CD14-positive monocyte (primary cell): ENCODE measurements at regions not wholly inside any gene's neighbourhood (a gene's known extent, or its start where the extent isn't known, plus 50 kb on each side); places are given as distances from the start of the nearest gene placed in this dataset.

ENCODE experiments used
- DNase-seq, 3 donors: peaks; one replicate each; pipeline ENCODE4 v3.0.0-alpha.2; 2011 to 2022
- H2AFZ ChIP-seq: 2 replicates; pipeline ENCODE4 v1.6.0; 2012; ENCODE audit warnings: mild to moderate bottlenecking, low read depth, low read length, inconsistent platforms; ENCODE audit not compliant: insufficient read depth, poor library complexity, severe bottlenecking
- H3K27ac ChIP-seq, 2 donors: 1 replicate in 1 of 2; 2 replicates in 1 of 2; pipeline ENCODE4 v1.5.1; 2012 to 2013; ENCODE audit warnings: low read length in 2 of 2, control low read depth in 1 of 2, inconsistent platforms in 1 of 2, low read depth in 1 of 2, mild to moderate bottlenecking in 1 of 2
- H3K27me3 ChIP-seq, 2 donors: one replicate each; pipeline versions ENCODE4 v1.6.0 to v1.6.1; 2011 to 2013; ENCODE audit warnings: low read length in 2 of 2; ENCODE audit not compliant: control insufficient read depth in 2 of 2, insufficient read depth in 2 of 2
- H3K36me3 ChIP-seq, 2 donors: replicated peaks in 1 of 2; 1 replicate in 1 of 2; 2 replicates in 1 of 2; pipeline versions ENCODE4 v1.5.1 to v1.6.1; 2012 to 2013; ENCODE audit warnings: low read length in 2 of 2, control low read depth in 1 of 2, inconsistent platforms in 1 of 2, mild to moderate bottlenecking in 1 of 2; ENCODE audit not compliant: insufficient read depth in 2 of 2, control insufficient read depth in 1 of 2
- H3K4me1 ChIP-seq, 2 donors: 1 replicate in 1 of 2; 2 replicates in 1 of 2; pipeline versions ENCODE4 v1.5.1 to v1.6.1; 2012 to 2013; ENCODE audit warnings: low read length in 2 of 2, control low read depth in 1 of 2, inconsistent platforms in 1 of 2, mild to moderate bottlenecking in 1 of 2, moderate library complexity in 1 of 2; ENCODE audit not compliant: insufficient read depth in 2 of 2, control insufficient read depth in 1 of 2
- H3K4me2 ChIP-seq: replicated peaks from 2 replicates; pipeline ENCODE3; 2012; ENCODE audit warnings: low read length, moderate library complexity, mild to moderate bottlenecking; ENCODE audit not compliant: poor library complexity, severe bottlenecking; ENCODE audit errors: extremely low read depth
- H3K4me3 ChIP-seq, 3 experiments: fragments of 200-600 bp in 1 of 3; sonication (generic) in 1 of 3; replicated peaks in 1 of 3; 1 replicate in 2 of 3; 2 replicates in 1 of 3; pipeline ENCODE4 v1.5.1; 2011 to 2013; ENCODE audit warnings: low read length in 3 of 3, mild to moderate bottlenecking in 3 of 3, control low read depth in 2 of 3, low read depth in 2 of 3, inconsistent platforms in 1 of 3, moderate library complexity in 1 of 3
- H3K79me2 ChIP-seq: 2 replicates; pipeline ENCODE4 v1.6.0; 2012; ENCODE audit warnings: mild to moderate bottlenecking, control low read depth, inconsistent platforms, low read length, moderate library complexity; ENCODE audit not compliant: insufficient read depth
- H3K9ac ChIP-seq: 2 replicates; pipeline ENCODE4 v1.6.0; 2017; ENCODE audit warnings: low read length, mild to moderate bottlenecking; ENCODE audit not compliant: insufficient read depth, poor library complexity, severe bottlenecking
- H3K9me3 ChIP-seq, 2 donors: replicated peaks in 1 of 2; 1 replicate in 1 of 2; 2 replicates in 1 of 2; pipeline versions ENCODE4 v1.5.1 to v1.6.1; 2012 to 2013; ENCODE audit warnings: low read length in 2 of 2, control low read depth in 1 of 2; ENCODE audit not compliant: control insufficient read depth in 1 of 2, insufficient read depth in 1 of 2
- H4K20me1 ChIP-seq: 2 replicates; pipeline ENCODE4 v1.6.0; 2012; ENCODE audit warnings: mild to moderate bottlenecking, low read length, control low read depth, moderate library complexity; ENCODE audit not compliant: insufficient read depth
- H3K27ac Mint-ChIP-seq, 7 donors: one replicate each; pipeline ENCODE4 v1.8.0; 2020; ENCODE audit warnings: mild to moderate bottlenecking in 7 of 7, mixed read lengths in 7 of 7, moderate library complexity in 6 of 7, inconsistent platforms in 2 of 7
- H3K27me3 Mint-ChIP-seq, 3 donors: one replicate each; pipeline ENCODE4 v1.8.0; 2021 to 2022; ENCODE audit warnings: low read depth in 3 of 3, mild to moderate bottlenecking in 3 of 3, mixed read lengths in 3 of 3, moderate library complexity in 3 of 3, inconsistent platforms in 1 of 3
- H3K36me3 Mint-ChIP-seq, 2 donors: one replicate each; pipeline ENCODE4 v1.8.0; 2020; ENCODE audit warnings: mixed read lengths in 2 of 2, inconsistent platforms in 1 of 2, mild to moderate bottlenecking in 1 of 2
- H3K4me1 Mint-ChIP-seq: one replicate; pipeline ENCODE4 v1.8.0; 2020; ENCODE audit warnings: mild to moderate bottlenecking, mixed read lengths
- H3K4me3 Mint-ChIP-seq, 2 donors: one replicate each; pipeline ENCODE4 v1.8.0; 2020; ENCODE audit warnings: mild to moderate bottlenecking in 2 of 2, mixed read lengths in 2 of 2, moderate library complexity in 1 of 2
- H3K9me3 Mint-ChIP-seq, 7 donors: one replicate each; pipeline ENCODE4 v1.8.0; 2020 to 2022; ENCODE audit warnings: mixed read lengths in 7 of 7, mild to moderate bottlenecking in 6 of 7, moderate library complexity in 6 of 7, inconsistent platforms in 2 of 7
- WGBS: methylation state at CpG from one replicate; pipeline ENCODE4 v1.1.5; 2013; ENCODE audit warnings: missing lambda C conversion rate; ENCODE audit not compliant: insufficient coverage; 5-methylcytosine and 5-hydroxymethylcytosine counted together
- intact Hi-C, 2 donors: fragments of 100-400 bp; cut with micrococcal nuclease; formaldehyde crosslinking; loops; one replicate each; pipeline versions ENCODE4 v1.15.0 to v1.15.1; 2023
- TF ChIP-seq, protein P1 (sequence below): fragments of 200-600 bp; IDR thresholded peaks from one replicate; pipeline ENCODE4 v1.8.0; 2022; ENCODE audit warnings: antibody characterized with exemption, mild to moderate bottlenecking

GRCh38 chr5:2537378-2538145 lies 213.9 kb downstream of the IRX2 start:
- H3K4me3 Mint-ChIP-seq, result no peak overlapping the region
- H3K36me3 ChIP-seq, result no peaks in the 10 kb centered on the region
- no peak overlapping the region for H3K4me2 ChIP-seq
- H3K79me2 ChIP-seq, result no peaks in the 10 kb centered on the region
- H3K27me3 Mint-ChIP-seq, result peaks cover 1 to 6% (median 2%) of the 10 kb centered on the region in 3 donors
- peaks cover 0 to 43% of the 10 kb centered on the region in 2 donors for H3K9me3 ChIP-seq
- H3K9me3 Mint-ChIP-seq, result peaks cover 5 to 19% (median 11%) of the 10 kb centered on the region in 7 donors
- H3K4me3 ChIP-seq, result no peak overlapping the region
- H4K20me1 ChIP-seq, result no peaks in the 10 kb centered on the region
- H3K27ac Mint-ChIP-seq, result no peak overlapping the region
- no peaks in the 10 kb centered on the region for H3K27me3 ChIP-seq
- intact Hi-C loops, result no loop called here
- TF ChIP-seq, protein P1, sequence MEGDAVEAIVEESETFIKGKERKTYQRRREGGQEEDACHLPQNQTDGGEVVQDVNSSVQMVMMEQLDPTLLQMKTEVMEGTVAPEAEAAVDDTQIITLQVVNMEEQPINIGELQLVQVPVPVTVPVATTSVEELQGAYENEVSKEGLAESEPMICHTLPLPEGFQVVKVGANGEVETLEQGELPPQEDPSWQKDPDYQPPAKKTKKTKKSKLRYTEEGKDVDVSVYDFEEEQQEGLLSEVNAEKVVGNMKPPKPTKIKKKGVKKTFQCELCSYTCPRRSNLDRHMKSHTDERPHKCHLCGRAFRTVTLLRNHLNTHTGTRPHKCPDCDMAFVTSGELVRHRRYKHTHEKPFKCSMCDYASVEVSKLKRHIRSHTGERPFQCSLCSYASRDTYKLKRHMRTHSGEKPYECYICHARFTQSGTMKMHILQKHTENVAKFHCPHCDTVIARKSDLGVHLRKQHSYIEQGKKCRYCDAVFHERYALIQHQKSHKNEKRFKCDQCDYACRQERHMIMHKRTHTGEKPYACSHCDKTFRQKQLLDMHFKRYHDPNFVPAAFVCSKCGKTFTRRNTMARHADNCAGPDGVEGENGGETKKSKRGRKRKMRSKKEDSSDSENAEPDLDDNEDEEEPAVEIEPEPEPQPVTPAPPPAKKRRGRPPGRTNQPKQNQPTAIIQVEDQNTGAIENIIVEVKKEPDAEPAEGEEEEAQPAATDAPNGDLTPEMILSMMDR, result no peak
- H3K36me3 Mint-ChIP-seq, result no peaks in the 10 kb centered on the region
- no peak overlapping the region for H2AFZ ChIP-seq
- H3K27ac ChIP-seq, result no peak overlapping the region
- no peak overlapping the region for H3K9ac ChIP-seq
- no peak for DNase-seq
- 47% methylated on average over 14 of the region's 27 CpGs for WGBS
- H3K4me1 Mint-ChIP-seq, result no peaks in the 10 kb centered on the region
- H3K4me1 ChIP-seq, result no peaks in the 10 kb centered on the region

DNA sequence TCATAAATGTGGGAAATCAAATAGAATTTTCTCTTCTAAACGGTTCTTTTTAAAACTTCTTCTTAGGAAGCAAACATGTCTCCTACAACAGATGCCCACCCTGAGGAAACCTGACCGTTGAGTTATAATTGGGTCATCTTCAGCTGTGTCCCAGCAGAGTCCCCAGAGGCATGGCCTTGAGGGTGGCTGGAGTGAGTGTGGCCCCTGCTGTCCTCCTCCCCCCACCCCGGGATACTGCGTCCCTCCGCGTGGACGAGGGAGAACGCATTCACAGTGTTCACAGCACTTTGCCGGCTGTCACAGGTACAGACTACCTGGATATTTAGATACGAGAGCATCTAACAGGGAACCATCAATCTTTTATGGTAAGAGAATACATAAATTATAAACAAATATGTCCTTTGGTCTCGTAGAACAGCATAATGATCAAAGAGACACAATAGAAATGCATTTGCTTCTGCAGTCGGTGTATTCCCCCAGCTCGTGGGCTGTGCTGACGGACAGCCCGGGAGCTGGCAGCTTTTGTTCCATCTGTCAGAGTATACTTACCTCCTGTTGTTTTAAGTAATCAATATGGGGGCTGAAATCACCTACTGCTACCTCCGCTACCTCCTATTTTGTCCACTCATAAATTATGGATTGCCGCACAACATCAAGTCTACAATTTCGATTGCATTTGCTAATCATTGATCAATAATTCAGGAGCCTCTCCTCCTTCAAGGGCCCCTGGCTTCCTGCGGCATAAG lies 214.7 kb downstream of the IRX2 start:
- Histone ChIP-seq H3K27me3 (no peaks in the 10 kb centered on the region), H3K36me3 (no peaks in the 10 kb centered on the region), H3K79me2 (no peaks in the 10 kb centered on the region), H3K4me1 (no peaks in the 10 kb centered on the region), H3K27ac (no peak overlapping the region), H3K4me3 (no peak overlapping the region), H3K4me2 (no peak overlapping the region), H3K9ac (no peak overlapping the region), H3K9me3 (peaks cover 3 to 41% of the 10 kb centered on the region in 2 donors), H2AFZ (no peak overlapping the region), H4K20me1 (no peaks in the 10 kb centered on the region)
- TF ChIP-seq, protein P1, result no peak
- Mint-ChIP-seq H3K27me3 (peaks cover 1 to 6% (median 2%) of the 10 kb centered on the region in 3 donors), H3K9me3 (peaks cover 3 to 15% (median 11%) of the 10 kb centered on the region in 7 donors), H3K4me3 (no peak overlapping the region), H3K27ac (no peak overlapping the region), H3K36me3 (no peaks in the 10 kb centered on the region), H3K4me1 (no peaks in the 10 kb centered on the region)
- DNase-seq, result no peak
- intact Hi-C loops, result no loop called here
- 73% methylated on average over 4 of the region's 19 CpGs for WGBS
